GM19372 (cell line): ENCODE measurements at regions not wholly inside any gene's neighbourhood (a gene's known extent, or its start where the extent isn't known, plus 50 kb on each side); places are given as distances from the start of the nearest gene placed in this dataset.

ENCODE experiments used
- ATAC-seq: cut with Tn5 transposase; IDR thresholded peaks from one replicate; pipeline ENCODE4 v1.9.1; 2021; ENCODE audit warnings: mild to moderate bottlenecking, low read depth, moderate library complexity; ENCODE audit not compliant: unreplicated experiment

GRCh38 chr9:113808391-113809358 is 67.4 kb upstream of the ZNF618 start:
- no peak for ATAC-seq

GRCh38 chr9:113817171-113817570 is 58.9 kb upstream of the ZNF618 start:
- no peak for ATAC-seq

GRCh38 chr9:113818391-113818790 is 57.7 kb upstream of the ZNF618 start:
- no peak for ATAC-seq

GRCh38 chr9:113822315-113822714 is 53.8 kb upstream of the ZNF618 start:
- ATAC-seq = no peak

GRCh38 chr9:113823421-113823820 is 52.7 kb upstream of the ZNF618 start:
- no peak for ATAC-seq
